ENCODE measurements at regions not wholly inside any gene's neighbourhood (a gene's known extent, or its start where the extent isn't known, plus 50 kb on each side); places are given as distances from the start of the nearest gene placed in this dataset.

DNA sequence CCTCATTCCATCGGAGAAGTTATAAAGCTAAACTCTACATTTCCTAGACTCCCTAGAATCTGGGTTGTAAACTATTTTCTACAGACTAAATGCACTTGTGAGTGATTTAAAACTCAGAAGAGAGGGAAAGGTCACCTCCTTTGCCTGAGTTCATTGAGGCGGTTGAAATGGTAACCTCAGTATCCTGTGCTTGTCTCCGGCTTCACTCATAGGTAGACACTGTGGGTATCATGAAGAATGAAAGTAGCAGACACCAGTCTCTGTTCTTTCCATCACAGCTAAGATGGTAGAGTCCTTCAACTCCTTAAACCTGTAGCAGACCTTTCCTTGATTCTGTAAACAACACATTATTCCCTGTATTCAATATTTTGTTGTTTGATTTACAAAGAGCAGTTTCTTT is 291.3 kb upstream of the ANKRD50 start (continued):
- TF ChIP-seq DDX20 (tag; IDR thresholded peaks at IDR 0.05; ENCODE audit: low read depth) (no peak), MCM3 (IDR thresholded peaks at IDR 0.05) (no peak)

DNA sequence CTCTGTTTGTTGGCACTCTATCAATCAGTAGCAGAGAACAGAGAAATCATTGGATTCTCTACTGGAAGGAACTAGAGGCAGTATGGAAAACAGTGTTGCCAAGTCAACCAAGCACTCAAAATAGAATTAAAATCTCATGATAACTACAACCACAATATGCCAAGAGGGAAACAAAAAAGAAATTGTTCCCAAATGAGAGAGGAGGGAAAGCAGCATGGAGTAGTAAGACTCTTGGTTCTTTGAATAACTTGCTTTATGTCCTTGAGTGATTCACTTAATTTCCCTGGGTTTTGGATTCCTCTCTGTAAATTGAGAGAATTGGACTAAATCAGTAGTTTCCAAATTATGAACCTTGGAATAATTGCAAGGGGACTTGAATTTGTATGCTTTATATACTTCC is 285.5 kb upstream of the ANKRD50 start:
- intact Hi-C loops (cut with micrococcal nuclease) (no loop called here), in situ Hi-C loops (cut with MboI) (no loop called here)
- ChIA-PET POLR2A (no interaction called here), CTCF (ENCODE audit: low intra/inter-chr PET ratio) (no interaction called here)
- H3K9me3 ChIP-seq (replicated peaks; ENCODE audit: control insufficient read depth, insufficient read depth, low read depth, low read length), result no peaks in the 10 kb centered on the region
- no peaks in the 10 kb centered on the region for H3K27me3 ChIP-seq (ENCODE audit: control insufficient read depth in 2 of 2, insufficient read depth in 2 of 2, low read length in 2 of 2)
- FAIRE-seq, result no peak
- no TSS peak for BruUV-seq (replicated peaks)
- H3K9me1 ChIP-seq (ENCODE audit: control insufficient read depth, insufficient read depth, low read length), result no peaks in the 10 kb centered on the region
- DNase-seq (ENCODE audit: extremely low read depth in 1 of 4, low spot score in 3 of 4), result no peak
- TF ChIP-seq DDX20 (tag; IDR thresholded peaks at IDR 0.05; ENCODE audit: low read depth), result no peak
- TF ChIP-seq ZNF431 (CRISPR knock-in tag; IDR thresholded peaks at IDR 0.05), result no peak
- TF ChIP-seq SOX6 (IDR thresholded peaks at IDR 0.05), result no peak
- no peak for TF ChIP-seq HNRNPLL (IDR thresholded peaks at IDR 0.05; ENCODE audit: low read depth, low read length, poor library complexity, severe bottlenecking)
- no peak for TF ChIP-seq NUFIP1 (IDR thresholded peaks at IDR 0.05; ENCODE audit: partially characterized antibody)
- TF ChIP-seq NCOA6 (IDR thresholded peaks at IDR 0.05), result no peak
- no peak for TF ChIP-seq NFE2L1 (tag; IDR thresholded peaks at IDR 0.05; ENCODE audit: borderline replicate concordance, low read depth)
- no peak for TF ChIP-seq SETDB1 (IDR thresholded peaks at IDR 0.05; ENCODE audit: low read length)
- TF ChIP-seq, protein P1, sequence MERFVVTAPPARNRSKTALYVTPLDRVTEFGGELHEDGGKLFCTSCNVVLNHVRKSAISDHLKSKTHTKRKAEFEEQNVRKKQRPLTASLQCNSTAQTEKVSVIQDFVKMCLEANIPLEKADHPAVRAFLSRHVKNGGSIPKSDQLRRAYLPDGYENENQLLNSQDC (CRISPR knock-in tag; IDR thresholded peaks at IDR 0.05), result no peak
- no peak for TF ChIP-seq HCFC1 (IDR thresholded peaks at IDR 0.05; ENCODE audit: low read depth, low read length)
- TF ChIP-seq ZNF830 (CRISPR knock-in tag; IDR thresholded peaks at IDR 0.05), result no peak
- H3K36me3 ChIP-seq (ENCODE audit: control insufficient read depth, insufficient read depth, low read length), result no peaks in the 10 kb centered on the region
- no peak overlapping the region for H3K4me2 ChIP-seq (ENCODE audit: insufficient read depth, low read length)
- H3K27ac ChIP-seq (ENCODE audit: extremely low read depth, low read depth, low read length), result no peak overlapping the region
- no peak overlapping the region for H3K9ac ChIP-seq (ENCODE audit: insufficient read depth in 1 of 2, low read depth in 2 of 2, low read length in 2 of 2)
- H2AFZ ChIP-seq (ENCODE audit: low read depth, low read length), result no peak overlapping the region
- no peaks in the 10 kb centered on the region for H4K20me1 ChIP-seq (replicated peaks; ENCODE audit: control insufficient read depth, insufficient read depth, low read length)
- no peak for ATAC-seq
- H3K4me1 ChIP-seq (replicated peaks in 1 of 2; ENCODE audit: control insufficient read depth in 2 of 2, insufficient read depth in 2 of 2, low read length in 2 of 2), result no peaks in the 10 kb centered on the region
- H3K4me3 ChIP-seq, result no peak overlapping the region
- H3K79me2 ChIP-seq (ENCODE audit: control insufficient read depth, insufficient read depth, low read length), result no peaks in the 10 kb centered on the region
